Right lobe of liver (tissue), 6 donors: ENCODE measurements at regions not wholly inside any gene's neighbourhood (a gene's known extent, or its start where the extent isn't known, plus 50 kb on each side); places are given as distances from the start of the nearest gene placed in this dataset.
"Not testable (repeated sequence)": the region's sequence is repeated elsewhere in the genome, so short reads cannot be mapped to it uniquely, and the experiment has no call there.

Experiments used
- ATAC-seq, 4 donors: fragments of 200-7000 bp; cut with Tn5 transposase; one replicate each; pipeline ENCODE4 v1.9.1; 2020; ENCODE audit warnings: mild to moderate bottlenecking in 4 of 4, moderate library complexity in 4 of 4
- DNase-seq, 3 donors: peaks; one replicate each; pipeline ENCODE4 v3.0.0-alpha.2; 2020
- H3K27ac ChIP-seq, 3 donors: fragments of 200-600 bp; one replicate each; pipeline ENCODE4 v1.8.0; 2022
- H3K27me3 ChIP-seq, 2 donors: fragments of 200-600 bp; one replicate each; pipeline ENCODE4 v1.8.0; 2022
- H3K36me3 ChIP-seq, 4 donors: fragments of 200-600 bp; sonication (generic) in 1 of 4; one replicate each; pipeline versions ENCODE4 v1.5.1 to v1.8.0; 2017 to 2022; ENCODE audit warnings: control low read depth in 1 of 4
- H3K4me1 ChIP-seq, 4 donors: fragments of 200-600 bp; sonication (generic) in 1 of 4; one replicate each; pipeline versions ENCODE4 v1.5.1 to v1.8.0; 2017 to 2022; ENCODE audit warnings: control low read depth in 1 of 4
- H3K4me3 ChIP-seq, 3 donors: fragments of 200-600 bp; one replicate each; pipeline ENCODE4 v1.8.0; 2022
- H3K9me3 ChIP-seq, 4 donors: fragments of 200-600 bp; sonication (generic) in 1 of 4; one replicate each; pipeline versions ENCODE4 v1.5.1 to v1.8.0; 2017 to 2022; ENCODE audit warnings: control low read depth in 1 of 4
- POLR2A ChIP-seq: fragments of 450-650 bp; IDR thresholded peaks from one replicate; pipeline ENCODE4 v1.6.1; 2017; ENCODE audit warnings: antibody characterized with exemption, mild to moderate bottlenecking
- WGBS: methylation state at CpG from one replicate; pipeline ENCODE4 v1.1.6; 2018; ENCODE audit warnings: low coverage, low lambda C conversion rate; ENCODE audit not compliant: insufficient coverage; ENCODE audit errors: missing lambda C conversion rate; 5-methylcytosine and 5-hydroxymethylcytosine counted together
- intact Hi-C, 2 donors: fragments of 100-400 bp; cut with DNase I; formaldehyde crosslinking; loops; one replicate each; pipeline versions ENCODE4 v1.11.2 to v1.14.1; 2022
- TF ChIP-seq, protein P1 (sequence below), 4 donors: fragments of 200-600 bp in 3 of 4; fragments of 450-650 bp in 1 of 4; IDR thresholded peaks; one replicate each; pipeline versions ENCODE4 v1.5.1 to v1.8.0; 2016 to 2022; ENCODE audit warnings: antibody characterized with exemption in 4 of 4, mild to moderate bottlenecking in 2 of 4
- donor health status: DM: no; HTN: yes; CAD: no.
- donor health status: DM: no; HTN: no; CAD: no.
- donor health status: DM: no; HTN: no; CAD: no.
- donor health status: DM: no; HTN: yes; CAD: no.
- donor health status: DM: no; HTN: yes; CAD: no.

DNA sequence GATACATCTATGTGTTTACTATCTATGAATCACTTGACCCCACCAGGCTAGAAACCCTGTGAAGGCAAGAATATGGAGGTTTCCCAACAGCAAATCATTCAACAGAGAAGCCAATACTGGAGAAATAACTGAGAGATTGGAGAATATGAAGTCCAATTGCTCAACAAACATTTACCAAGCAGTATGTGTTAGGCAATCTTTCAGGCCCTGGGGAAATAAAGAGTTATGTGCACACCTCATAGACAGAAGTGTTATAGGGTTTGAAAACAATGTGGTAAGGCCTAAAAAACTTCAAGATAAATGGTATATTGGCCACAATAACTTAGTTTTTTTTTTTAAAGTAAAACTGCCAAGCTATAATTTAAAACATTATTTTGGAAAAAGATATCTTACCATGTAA is 1245.8 kb downstream of the CDH11 start:
- TF ChIP-seq POLR2A, result no peak
- TF ChIP-seq, protein P1, sequence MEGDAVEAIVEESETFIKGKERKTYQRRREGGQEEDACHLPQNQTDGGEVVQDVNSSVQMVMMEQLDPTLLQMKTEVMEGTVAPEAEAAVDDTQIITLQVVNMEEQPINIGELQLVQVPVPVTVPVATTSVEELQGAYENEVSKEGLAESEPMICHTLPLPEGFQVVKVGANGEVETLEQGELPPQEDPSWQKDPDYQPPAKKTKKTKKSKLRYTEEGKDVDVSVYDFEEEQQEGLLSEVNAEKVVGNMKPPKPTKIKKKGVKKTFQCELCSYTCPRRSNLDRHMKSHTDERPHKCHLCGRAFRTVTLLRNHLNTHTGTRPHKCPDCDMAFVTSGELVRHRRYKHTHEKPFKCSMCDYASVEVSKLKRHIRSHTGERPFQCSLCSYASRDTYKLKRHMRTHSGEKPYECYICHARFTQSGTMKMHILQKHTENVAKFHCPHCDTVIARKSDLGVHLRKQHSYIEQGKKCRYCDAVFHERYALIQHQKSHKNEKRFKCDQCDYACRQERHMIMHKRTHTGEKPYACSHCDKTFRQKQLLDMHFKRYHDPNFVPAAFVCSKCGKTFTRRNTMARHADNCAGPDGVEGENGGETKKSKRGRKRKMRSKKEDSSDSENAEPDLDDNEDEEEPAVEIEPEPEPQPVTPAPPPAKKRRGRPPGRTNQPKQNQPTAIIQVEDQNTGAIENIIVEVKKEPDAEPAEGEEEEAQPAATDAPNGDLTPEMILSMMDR (IDR thresholded peaks at IDR 0.05), result no peak

DNA sequence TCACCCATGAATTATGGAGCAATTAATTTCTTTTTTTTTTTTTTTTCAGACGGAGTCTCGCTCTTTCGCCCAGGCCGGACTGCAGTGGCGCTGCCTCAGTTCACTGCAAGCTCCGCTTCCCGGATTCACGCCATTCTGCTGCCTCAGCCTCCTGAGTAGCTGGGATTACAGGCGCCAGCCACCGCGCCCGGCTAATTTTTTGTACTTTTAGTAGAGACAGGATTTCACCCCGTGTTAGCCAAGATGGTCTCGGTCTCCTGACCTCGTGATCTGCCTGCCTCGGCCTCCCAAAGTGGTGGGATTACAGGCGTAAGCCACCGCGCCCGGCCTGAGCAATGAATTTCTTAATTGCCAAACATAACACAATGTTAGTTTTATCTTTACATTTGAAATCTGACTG is 1261.2 kb downstream of the CDH11 start:
- H3K27ac ChIP-seq, H3K36me3 ChIP-seq, H3K4me3 ChIP-seq, ATAC-seq, intact Hi-C loops, H3K9me3 ChIP-seq, H3K4me1 ChIP-seq, DNase-seq, H3K27me3 ChIP-seq: not testable (repeated sequence)
- WGBS, result 81% methylated on average over 10 of the region's 20 CpGs

More for the DNA sequence above, 1245.8 kb downstream of the CDH11 start:
- H3K27me3 ChIP-seq, result no peaks in the 10 kb centered on the region
- H3K36me3 ChIP-seq, result no peaks in the 10 kb centered on the region
- H3K27ac ChIP-seq, result no peak overlapping the region
- intact Hi-C loops, result no loop called here
- no peaks in the 10 kb centered on the region for H3K9me3 ChIP-seq
- no peak for ATAC-seq
- no peak for DNase-seq
- H3K4me3 ChIP-seq, result no peak overlapping the region
- no peaks in the 10 kb centered on the region for H3K4me1 ChIP-seq

DNA sequence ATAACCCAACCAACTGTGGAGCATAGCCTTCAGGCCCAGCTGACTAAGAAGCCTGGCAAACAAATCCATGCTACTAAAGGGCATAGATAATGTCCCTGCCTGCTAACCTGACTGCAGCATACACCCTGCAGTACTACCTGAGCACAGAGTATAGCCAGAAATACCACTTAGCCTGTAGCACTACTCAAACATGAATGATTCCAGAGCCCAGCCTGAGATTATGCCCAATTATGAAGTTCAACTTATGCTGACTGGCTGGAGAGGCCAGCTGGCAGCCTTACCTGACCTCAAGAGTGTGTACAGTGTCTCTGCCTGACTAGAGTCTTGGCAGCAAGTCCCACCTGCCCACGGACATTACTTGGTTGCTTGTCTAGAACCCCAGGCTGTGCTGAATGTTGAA is 1265.3 kb downstream of the CDH11 start:
- Histone ChIP-seq H3K4me1 (no peaks in the 10 kb centered on the region), H3K4me3 (no peak overlapping the region), H3K9me3 (no peaks in the 10 kb centered on the region), H3K27ac (no peak overlapping the region), H3K27me3 (no peaks in the 10 kb centered on the region), H3K36me3 (no peaks in the 10 kb centered on the region)
- DNase-seq (no peak), ATAC-seq (no peak)
- TF ChIP-seq POLR2A, result no peak
- TF ChIP-seq, protein P1 (IDR thresholded peaks at IDR 0.05), result no peak
- 33% methylated on average over 1 of the region's 1 CpG for WGBS
- intact Hi-C loops, result no loop called here

DNA sequence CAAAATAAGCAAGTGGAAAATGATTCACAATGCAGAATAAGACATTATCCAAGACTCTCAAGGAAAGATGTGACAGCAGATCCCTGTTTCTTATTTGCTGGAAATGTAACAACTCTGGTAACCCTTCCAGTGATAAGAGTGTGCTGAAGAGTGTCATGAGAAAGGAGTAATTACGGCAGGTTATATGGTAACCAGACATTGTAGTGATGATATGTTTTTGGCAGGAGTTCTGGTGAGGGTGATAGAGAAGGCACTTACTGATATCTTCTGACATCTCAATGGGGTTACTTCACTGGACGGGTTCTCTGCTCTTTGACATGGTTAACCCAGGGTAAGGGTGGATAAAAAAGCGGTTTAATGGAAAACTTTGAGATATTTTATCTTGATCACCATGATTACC is 1270.9 kb downstream of the CDH11 start:
- TF ChIP-seq, protein P1 (IDR thresholded peaks at IDR 0.05), result no peak
- no peak for TF ChIP-seq POLR2A
- Histone ChIP-seq H3K36me3 (no peaks in the 10 kb centered on the region), H3K4me3 (no peak overlapping the region), H3K9me3 (no peaks in the 10 kb centered on the region), H3K27ac (no peak overlapping the region), H3K27me3 (no peaks in the 10 kb centered on the region), H3K4me1 (no peaks in the 10 kb centered on the region)
- WGBS, result 23% methylated on average over 3 of the region's 3 CpGs
- ATAC-seq (no peak), DNase-seq (no peak)
- intact Hi-C loops, result no loop called here

DNA sequence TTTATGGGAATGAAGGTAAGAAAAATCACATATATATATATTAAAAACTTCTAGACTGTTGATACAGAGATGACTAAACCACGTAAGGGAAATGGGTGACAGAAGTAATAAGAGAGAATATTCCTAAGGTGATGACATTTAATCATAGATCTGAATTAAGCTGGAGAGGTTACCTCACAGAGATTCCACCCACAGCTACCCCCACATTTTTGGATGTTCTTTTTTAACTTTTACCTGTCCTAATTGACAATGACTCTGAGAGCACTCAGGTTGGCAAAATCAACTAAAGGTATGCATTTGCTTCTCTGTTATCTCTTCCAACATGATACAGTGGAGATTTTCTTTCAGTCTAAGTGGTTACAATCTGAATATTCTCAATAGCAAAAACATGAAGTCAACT is 1280.6 kb downstream of the CDH11 start:
- intact Hi-C loops, result no loop called here
- no peaks in the 10 kb centered on the region for H3K27me3 ChIP-seq
- no peaks in the 10 kb centered on the region for H3K4me1 ChIP-seq
- H3K27ac ChIP-seq, result no peak overlapping the region
- no peaks in the 10 kb centered on the region for H3K36me3 ChIP-seq
- WGBS, result 33% methylated on average over 1 of the region's 1 CpG
- H3K9me3 ChIP-seq, result peaks cover 0 to 8% (median 0%) of the 10 kb centered on the region in 4 donors
- H3K4me3 ChIP-seq, result no peak overlapping the region
- no peak for TF ChIP-seq POLR2A
- TF ChIP-seq, protein P1 (IDR thresholded peaks at IDR 0.05), result no peak
- no peak for ATAC-seq
- DNase-seq, result no peak
